Gastrocnemius medialis (tissue), 4 donors: ENCODE measurements at regions not wholly inside any gene's neighbourhood (a gene's known extent, or its start where the extent isn't known, plus 50 kb on each side); places are given as distances from the start of the nearest gene placed in this dataset.
"Not testable (repeated sequence)": the region's sequence is repeated elsewhere in the genome, so short reads cannot be mapped to it uniquely, and the experiment has no call there.

Experiments
- POLR2A ChIP-seq, 2 donors: fragments of 450-650 bp; IDR thresholded peaks; one replicate each; pipeline ENCODE4 v1.6.1; 2017; ENCODE audit warnings: antibody characterized with exemption in 2 of 2, mild to moderate bottlenecking in 2 of 2, moderate library complexity in 2 of 2
- TF ChIP-seq, protein P1 (sequence below), 5 experiments: fragments of 450-650 bp in 3 of 5; fragments of 200-600 bp in 2 of 5; sonication (generic) in 2 of 5; IDR thresholded peaks in 4 of 5; conservative IDR thresholded peaks in 1 of 5; 1 replicate in 4 of 5; 2 replicates in 1 of 5; pipeline ENCODE4 v1.5.1; 2016 to 2019; ENCODE audit warnings: antibody characterized with exemption in 5 of 5, mild to moderate bottlenecking in 3 of 5, moderate library complexity in 3 of 5

DNA sequence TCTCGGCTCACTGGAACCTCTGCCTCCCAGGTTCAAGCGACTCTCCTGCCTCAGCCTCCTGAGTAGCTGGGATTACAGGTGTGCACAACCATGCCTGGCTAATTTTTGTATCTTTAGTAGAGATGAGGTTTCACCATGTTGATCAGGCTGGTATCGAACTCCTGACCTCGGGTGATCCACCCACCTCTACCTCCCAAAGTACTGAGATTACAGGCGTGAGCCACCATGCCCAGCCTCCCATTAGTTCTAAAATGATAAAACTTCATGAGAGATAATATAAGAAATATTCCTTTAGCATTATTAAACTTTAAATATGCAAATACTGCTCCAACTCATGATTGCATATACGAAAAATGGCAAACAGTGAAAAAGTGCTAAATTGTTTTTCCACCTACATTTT, 793.6 kb upstream of the CDH10 start:
- TF ChIP-seq, protein P1, sequence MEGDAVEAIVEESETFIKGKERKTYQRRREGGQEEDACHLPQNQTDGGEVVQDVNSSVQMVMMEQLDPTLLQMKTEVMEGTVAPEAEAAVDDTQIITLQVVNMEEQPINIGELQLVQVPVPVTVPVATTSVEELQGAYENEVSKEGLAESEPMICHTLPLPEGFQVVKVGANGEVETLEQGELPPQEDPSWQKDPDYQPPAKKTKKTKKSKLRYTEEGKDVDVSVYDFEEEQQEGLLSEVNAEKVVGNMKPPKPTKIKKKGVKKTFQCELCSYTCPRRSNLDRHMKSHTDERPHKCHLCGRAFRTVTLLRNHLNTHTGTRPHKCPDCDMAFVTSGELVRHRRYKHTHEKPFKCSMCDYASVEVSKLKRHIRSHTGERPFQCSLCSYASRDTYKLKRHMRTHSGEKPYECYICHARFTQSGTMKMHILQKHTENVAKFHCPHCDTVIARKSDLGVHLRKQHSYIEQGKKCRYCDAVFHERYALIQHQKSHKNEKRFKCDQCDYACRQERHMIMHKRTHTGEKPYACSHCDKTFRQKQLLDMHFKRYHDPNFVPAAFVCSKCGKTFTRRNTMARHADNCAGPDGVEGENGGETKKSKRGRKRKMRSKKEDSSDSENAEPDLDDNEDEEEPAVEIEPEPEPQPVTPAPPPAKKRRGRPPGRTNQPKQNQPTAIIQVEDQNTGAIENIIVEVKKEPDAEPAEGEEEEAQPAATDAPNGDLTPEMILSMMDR (IDR thresholded peaks at IDR 0.05 in 4 of 5, conservative IDR thresholded peaks at IDR 0.05 in 1 of 5): not testable (repeated sequence)
- not testable (repeated sequence) for TF ChIP-seq POLR2A (IDR thresholded peaks at IDR 0.05)
